Neural progenitor cell (in vitro differentiated cells): ENCODE measurements at regions not wholly inside any gene's neighbourhood (a gene's known extent, or its start where the extent isn't known, plus 50 kb on each side); places are given as distances from the start of the nearest gene placed in this dataset.

Experiments used
- EZH2 ChIP-seq: fragments of 200-600 bp; sonication (generic); IDR thresholded peaks from 2 replicates; pipeline ENCODE4 v1.6.1; 2017; ENCODE audit warnings: antibody characterized with exemption, mild to moderate bottlenecking, moderate library complexity
- TF ChIP-seq, protein P1 (sequence below): fragments of 200-600 bp; sonication (generic); IDR thresholded peaks from 2 replicates; pipeline ENCODE4 v1.5.1; 2017; ENCODE audit warnings: antibody characterized with exemption, mild to moderate bottlenecking

DNA sequence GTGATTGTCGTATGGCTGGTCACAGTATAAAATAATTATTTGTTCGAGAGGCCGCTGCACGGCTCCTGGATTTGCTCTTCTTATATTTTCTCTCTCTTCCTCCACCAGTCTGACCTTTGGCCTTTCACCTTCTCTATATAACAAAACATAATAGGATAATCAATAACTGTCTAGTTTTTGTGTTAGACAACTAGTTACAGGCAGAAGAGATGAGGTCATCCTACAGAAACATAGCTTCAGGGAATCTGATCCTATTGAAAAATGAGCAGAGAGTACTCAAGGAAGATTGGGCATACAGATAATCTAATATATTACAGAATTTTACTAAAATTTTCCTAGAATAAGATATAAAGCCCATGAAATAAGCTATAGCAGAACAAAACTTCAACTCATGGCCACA lies 731.3 kb upstream of the SLC39A10 start:
- TF ChIP-seq, protein P1, sequence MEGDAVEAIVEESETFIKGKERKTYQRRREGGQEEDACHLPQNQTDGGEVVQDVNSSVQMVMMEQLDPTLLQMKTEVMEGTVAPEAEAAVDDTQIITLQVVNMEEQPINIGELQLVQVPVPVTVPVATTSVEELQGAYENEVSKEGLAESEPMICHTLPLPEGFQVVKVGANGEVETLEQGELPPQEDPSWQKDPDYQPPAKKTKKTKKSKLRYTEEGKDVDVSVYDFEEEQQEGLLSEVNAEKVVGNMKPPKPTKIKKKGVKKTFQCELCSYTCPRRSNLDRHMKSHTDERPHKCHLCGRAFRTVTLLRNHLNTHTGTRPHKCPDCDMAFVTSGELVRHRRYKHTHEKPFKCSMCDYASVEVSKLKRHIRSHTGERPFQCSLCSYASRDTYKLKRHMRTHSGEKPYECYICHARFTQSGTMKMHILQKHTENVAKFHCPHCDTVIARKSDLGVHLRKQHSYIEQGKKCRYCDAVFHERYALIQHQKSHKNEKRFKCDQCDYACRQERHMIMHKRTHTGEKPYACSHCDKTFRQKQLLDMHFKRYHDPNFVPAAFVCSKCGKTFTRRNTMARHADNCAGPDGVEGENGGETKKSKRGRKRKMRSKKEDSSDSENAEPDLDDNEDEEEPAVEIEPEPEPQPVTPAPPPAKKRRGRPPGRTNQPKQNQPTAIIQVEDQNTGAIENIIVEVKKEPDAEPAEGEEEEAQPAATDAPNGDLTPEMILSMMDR: no peak
- no peak for TF ChIP-seq EZH2
